H1 (cell line): ENCODE measurements at regions not wholly inside any gene's neighbourhood (a gene's known extent, or its start where the extent isn't known, plus 50 kb on each side); places are given as distances from the start of the nearest gene placed in this dataset.
A peak's percentile ranks its signal among the peaks of the same experiment; 100 is the strongest.

Experiments used
- CTCF ChIA-PET: fragments of 300-600 bp; sonication (Branson Sonifier 250); formaldehyde crosslinking; loops from one replicate; lab custom pipeline; 2021; ENCODE audit not compliant: partially characterized antibody; lab: Charles Lee
- POLR2A ChIA-PET: fragments of 300-600 bp; sonication (Branson Sonifier 250); formaldehyde crosslinking; loops from one replicate; lab custom pipeline; 2021; ENCODE audit warnings: inconsistent platforms; ENCODE audit not compliant: partially characterized antibody; lab: Charles Lee
- DNase-seq, 2 experiments: peaks; one replicate each; pipeline versions ENCODE4 v3.0.0 to v3.0.0-alpha.2; 2010 to 2022; ENCODE audit warnings: low spot score in 2 of 2, low read depth in 1 of 2, mixed read lengths in 1 of 2
- FAIRE-seq: peaks from 2 replicates; lab custom pipeline; 2011; peaks lifted over from hg19 to GRCh38; lab: Jason Lieb, UNC
- H2AFZ ChIP-seq: 2 replicates; pipeline ENCODE4 v1.8.1; 2012; ENCODE audit warnings: low read length, inconsistent platforms
- H2AK5ac ChIP-seq: 2 replicates; pipeline ENCODE4 v1.6.1; 2013; ENCODE audit warnings: low read depth, low read length
- H2BK120ac ChIP-seq: replicated peaks from 2 replicates; pipeline ENCODE3; 2013; ENCODE audit warnings: low read depth, low read length, inconsistent platforms
- H2BK12ac ChIP-seq: 2 replicates; pipeline ENCODE4 v1.6.1; 2013; ENCODE audit warnings: low read depth, low read length
- H2BK15ac ChIP-seq: 2 replicates; pipeline ENCODE4 v1.6.1; 2013; ENCODE audit warnings: low read length
- H2BK20ac ChIP-seq: 2 replicates; pipeline ENCODE4 v1.6.1; 2013; ENCODE audit warnings: low read length
- H2BK5ac ChIP-seq: 2 replicates; pipeline ENCODE4 v1.6.1; 2013; ENCODE audit warnings: low read depth, low read length
- H3K14ac ChIP-seq: 2 replicates; pipeline ENCODE4 v1.6.1; 2013; ENCODE audit warnings: inconsistent platforms; ENCODE audit not compliant: insufficient read length
- H3K18ac ChIP-seq: 2 replicates; pipeline ENCODE4 v1.6.1; 2013; ENCODE audit warnings: low read length; ENCODE audit errors: extremely low read depth
- H3K23ac ChIP-seq: 2 replicates; pipeline ENCODE4 v1.6.1; 2013; ENCODE audit warnings: inconsistent platforms; ENCODE audit not compliant: insufficient read length
- H3K23me2 ChIP-seq: 2 replicates; pipeline ENCODE4 v1.6.1; 2013; ENCODE audit warnings: low read depth, low read length
- H3K27ac ChIP-seq: 2 replicates; pipeline ENCODE4 v1.6.1; 2011; ENCODE audit warnings: low read depth, low read length, inconsistent platforms
- H3K27me3 ChIP-seq, 4 experiments: replicated peaks in 1 of 4; 1 replicate in 1 of 4; 2 replicates in 3 of 4; pipeline versions ENCODE4 v1.6.1 to v1.8.1; 2011 to 2013; ENCODE audit warnings: low read length in 3 of 4, mild to moderate bottlenecking in 3 of 4, inconsistent platforms in 2 of 4, mixed read lengths in 2 of 4, moderate library complexity in 1 of 4; ENCODE audit not compliant: control insufficient read depth in 3 of 4, insufficient read depth in 3 of 4; ENCODE audit errors: extremely low read depth in 1 of 4
- H3K36me3 ChIP-seq, 4 experiments: 2 replicates each; pipeline versions ENCODE4 v1.6.1 to v1.8.1; 2011 to 2013; ENCODE audit warnings: mild to moderate bottlenecking in 4 of 4, low read length in 3 of 4, moderate library complexity in 2 of 4, control low read depth in 1 of 4, inconsistent platforms in 1 of 4; ENCODE audit not compliant: insufficient read depth in 4 of 4, control insufficient read depth in 2 of 4
- H3K4ac ChIP-seq: replicated peaks from 2 replicates; pipeline ENCODE3; 2013; ENCODE audit warnings: low read length, low read depth, mixed read lengths, inconsistent platforms; ENCODE audit not compliant: insufficient read length
- H3K4me1 ChIP-seq, 4 experiments: replicated peaks in 1 of 4; 1 replicate in 1 of 4; 2 replicates in 3 of 4; pipeline versions ENCODE4 v1.6.1 to v1.8.1; 2011 to 2013; ENCODE audit warnings: low read length in 3 of 4, inconsistent platforms in 2 of 4, mixed read lengths in 1 of 4; ENCODE audit not compliant: insufficient read depth in 4 of 4, control insufficient read depth in 3 of 4
- H3K4me2 ChIP-seq, 2 experiments: 2 replicates each; pipeline versions ENCODE4 v1.6.1 to v1.8.1; 2011 to 2013; ENCODE audit warnings: low read depth in 2 of 2, low read length in 2 of 2, control low read depth in 1 of 2, inconsistent platforms in 1 of 2, mild to moderate bottlenecking in 1 of 2; ENCODE audit not compliant: insufficient read depth in 1 of 2
- H3K4me3 ChIP-seq, 4 experiments: fragments of 200-600, 300-600 bp in 1 of 4; sonication (generic), shearing (Covaris generic), sonication (Bioruptor Twin) in 1 of 4; 2 replicates each; pipeline versions ENCODE4 v1.5.1 to v1.8.1; 2011 to 2016; ENCODE audit warnings: low read length in 4 of 4, low read depth in 3 of 4, control low read depth in 2 of 4, inconsistent platforms in 2 of 4, mild to moderate bottlenecking in 2 of 4, mixed read lengths in 1 of 4, moderate library complexity in 1 of 4; ENCODE audit not compliant: insufficient read depth in 2 of 4; ENCODE audit errors: extremely low read depth in 1 of 4
- H3K56ac ChIP-seq: replicated peaks from 2 replicates; pipeline ENCODE3; 2013; ENCODE audit warnings: low read depth, mild to moderate bottlenecking, mixed read lengths, low read length, inconsistent platforms; ENCODE audit not compliant: insufficient read length
- H3K79me1 ChIP-seq: 2 replicates; pipeline ENCODE4 v1.6.1; 2013; ENCODE audit warnings: low read depth, low read length, control low read depth
- H3K79me2 ChIP-seq, 2 experiments: 2 replicates each; pipeline versions ENCODE4 v1.6.1 to v1.8.1; 2012 to 2013; ENCODE audit warnings: low read length in 2 of 2, mild to moderate bottlenecking in 2 of 2, inconsistent platforms in 1 of 2; ENCODE audit not compliant: insufficient read depth in 2 of 2, control insufficient read depth in 1 of 2
- H3K9ac ChIP-seq, 4 experiments: replicated peaks in 1 of 4; 1 replicate in 1 of 4; 2 replicates in 3 of 4; pipeline versions ENCODE4 v1.6.1 to v1.8.1; 2011 to 2013; ENCODE audit warnings: low read depth in 3 of 4, low read length in 3 of 4, control low read depth in 2 of 4, mild to moderate bottlenecking in 2 of 4, moderate library complexity in 2 of 4, inconsistent platforms in 1 of 4; ENCODE audit errors: extremely low read depth in 1 of 4
- H3K9me3 ChIP-seq, 2 experiments: 2 replicates each; pipeline versions ENCODE4 v1.6.1 to v1.8.1; 2012 to 2013; ENCODE audit warnings: mild to moderate bottlenecking in 2 of 2, moderate library complexity in 2 of 2, control low read depth in 1 of 2, inconsistent platforms in 1 of 2, low read depth in 1 of 2, low read length in 1 of 2, mixed read lengths in 1 of 2; ENCODE audit not compliant: insufficient read depth in 2 of 2
- H4K20me1 ChIP-seq, 2 experiments: replicated peaks in 1 of 2; 2 replicates each; pipeline versions ENCODE3 to v1.8.1; 2011 to 2013; ENCODE audit warnings: inconsistent platforms in 2 of 2, low read length in 2 of 2, mild to moderate bottlenecking in 1 of 2; ENCODE audit not compliant: insufficient read depth in 2 of 2, control insufficient read depth in 1 of 2
- H4K5ac ChIP-seq: 2 replicates; pipeline ENCODE4 v1.6.1; 2013; ENCODE audit warnings: low read length, low read depth, mixed read lengths, inconsistent platforms; ENCODE audit not compliant: insufficient read length
- H4K8ac ChIP-seq: 2 replicates; pipeline ENCODE4 v1.8.0; 2013; ENCODE audit warnings: mild to moderate bottlenecking, moderate library complexity, low read length, inconsistent platforms; ENCODE audit not compliant: insufficient read depth; ENCODE audit errors: extremely low read depth
- H4K91ac ChIP-seq: replicated peaks from 2 replicates; pipeline ENCODE3; 2013; ENCODE audit warnings: low read length, mixed read lengths, inconsistent platforms; ENCODE audit not compliant: insufficient read length
- ATF3 ChIP-seq: IDR thresholded peaks from 2 replicates; pipeline ENCODE4 v1.6.1; 2011; ENCODE audit warnings: low read depth, mild to moderate bottlenecking, low read length; ENCODE audit not compliant: insufficient read depth
- GTF2F1 ChIP-seq: IDR thresholded peaks from 2 replicates; pipeline ENCODE4 v1.6.1; 2012; ENCODE audit warnings: low read depth, low read length, improper control_type of control experiment, borderline replicate concordance
- RNF2 ChIP-seq: fragments of 200-900, 300-1000 bp; sonication (generic); IDR thresholded peaks from 2 replicates; pipeline ENCODE4 v1.7.1; 2016; ENCODE audit warnings: borderline replicate concordance, low read depth, mild to moderate bottlenecking, antibody characterized with exemption, low read length; ENCODE audit not compliant: poor library complexity, severe bottlenecking; ENCODE audit errors: missing control alignments
- WGBS, 2 experiments: shearing (Covaris generic) in 1 of 2; methylation state at CpG; one replicate each; pipeline versions ENCODE4 v1.1.6 to v1.1.7; 2013 to 2015; ENCODE audit warnings: low lambda C conversion rate in 2 of 2, mixed read lengths in 2 of 2, inconsistent platforms in 1 of 2, low coverage in 1 of 2, missing lambda C conversion rate in 1 of 2; ENCODE audit not compliant: insufficient replicate concordance in 2 of 2, insufficient coverage in 1 of 2, insufficient read length in 1 of 2; ENCODE audit errors: extremely low coverage in 1 of 2, missing lambda C conversion rate in 1 of 2; 5-methylcytosine and 5-hydroxymethylcytosine counted together
- TF ChIP-seq, protein P1 (sequence below), 3 experiments: IDR thresholded peaks; 1 replicate in 2 of 3; 2 replicates in 1 of 3; pipeline versions ENCODE4 v1.5.1 to v1.6.1; 2011; ENCODE audit warnings: low read length in 3 of 3, mild to moderate bottlenecking in 3 of 3, inconsistent platforms in 2 of 3, low read depth in 1 of 3, moderate library complexity in 1 of 3; ENCODE audit not compliant: insufficient read depth in 1 of 3; ENCODE audit errors: control extremely low read depth in 1 of 3

DNA sequence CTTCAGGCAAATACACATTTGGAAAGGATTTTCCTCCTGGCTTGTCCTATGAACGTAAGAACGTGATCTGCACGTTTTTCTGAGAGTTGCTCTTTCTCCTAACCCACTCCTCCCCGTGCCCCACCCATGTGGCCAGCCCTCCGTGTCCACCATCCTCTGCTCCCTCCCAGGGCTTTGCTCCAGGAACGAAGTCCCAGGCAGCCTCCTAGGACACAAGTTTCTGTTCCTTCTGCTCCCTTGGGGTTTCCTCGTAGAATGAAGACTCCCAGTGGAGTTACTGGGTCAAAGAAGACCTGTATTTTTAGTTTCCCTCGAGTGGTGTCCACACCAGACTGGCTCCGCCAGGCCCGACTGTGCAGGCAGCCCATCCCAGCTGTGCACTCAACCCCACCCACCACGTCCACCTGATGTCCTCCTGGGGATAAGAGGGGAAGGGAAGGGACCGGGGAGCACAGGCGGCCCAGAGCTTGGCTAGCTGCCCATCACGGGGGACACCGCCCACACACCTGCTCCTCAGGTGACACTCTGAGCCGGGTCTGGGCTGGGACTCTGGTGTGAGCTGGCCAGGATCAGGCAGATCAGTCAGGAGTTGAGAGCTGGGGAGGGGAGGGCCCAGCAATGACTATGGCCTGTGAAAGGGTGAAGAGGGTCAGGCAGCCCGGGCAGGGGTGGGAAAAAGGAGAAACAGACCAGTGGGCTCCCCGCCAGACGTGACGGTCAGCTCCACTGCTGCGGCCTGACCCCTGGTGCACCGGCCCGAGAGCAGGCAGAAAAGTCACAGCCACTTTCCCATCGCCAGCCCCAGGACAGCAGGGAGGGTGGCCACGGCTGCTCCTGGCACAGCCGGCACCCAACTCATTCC, 54.3 kb upstream of the PPP2R2D start:
- Histone ChIP-seq H2BK12ac (no peak overlapping the region), H3K23me2 (peaks cover 6% of the 10 kb centered on the region; the same call in 1 of the 2 replicates), H2AFZ (no peak overlapping the region), H3K18ac (no peak overlapping the region), H4K5ac (no peak overlapping the region), H3K79me1 (no peaks in the 10 kb centered on the region), H4K91ac (no peak overlapping the region), H3K4me3 (no peak overlapping the region), H3K9me3 (no peaks in the 10 kb centered on the region), H3K27ac (no peak overlapping the region), H3K36me3 (no peaks in the 10 kb centered on the region), H3K14ac (no peak overlapping the region), H2BK20ac (no peak overlapping the region), H3K23ac (no peak overlapping the region), H4K8ac (no peak overlapping the region), H2BK5ac (no peak overlapping the region), H2BK120ac (no peak overlapping the region), H3K9ac (no peak overlapping the region), H3K4ac (no peak overlapping the region), H2BK15ac (no peak overlapping the region), H3K56ac (no peak overlapping the region), H3K79me2 (no peaks in the 10 kb centered on the region), H3K4me2 (no peak overlapping the region), H3K27me3 (no peaks in the 10 kb centered on the region), H4K20me1 (peaks cover 0 to 1% of the 10 kb centered on the region in 2 experiments), H2AK5ac (no peak overlapping the region; the same call in 1 of the 2 replicates), H3K4me1 (no peaks in the 10 kb centered on the region; a peak in 1 of 7 replicates)
- FAIRE-seq (no peak), DNase-seq (peak in 1 of 2 experiments; percentile 41)
- whole genome bisulfite sequencing, 2 experiments, result 88% methylated on average over 24 of the region's 26 CpGs; no CpG with 5 or more reads in 1 of the 2 experiments
- ChIA-PET POLR2A (no interaction called here), CTCF (interaction anchor here (1.0 to 1.4 kb wide), 4 partner anchors 17 to 98 kb away, joined by 3 to 4 read pairs (median 4); no protein-coding TSS in a partner anchor)
- TF ChIP-seq RNF2 (no peak), ATF3 (no peak), GTF2F1 (no peak)
- TF ChIP-seq, protein P1, sequence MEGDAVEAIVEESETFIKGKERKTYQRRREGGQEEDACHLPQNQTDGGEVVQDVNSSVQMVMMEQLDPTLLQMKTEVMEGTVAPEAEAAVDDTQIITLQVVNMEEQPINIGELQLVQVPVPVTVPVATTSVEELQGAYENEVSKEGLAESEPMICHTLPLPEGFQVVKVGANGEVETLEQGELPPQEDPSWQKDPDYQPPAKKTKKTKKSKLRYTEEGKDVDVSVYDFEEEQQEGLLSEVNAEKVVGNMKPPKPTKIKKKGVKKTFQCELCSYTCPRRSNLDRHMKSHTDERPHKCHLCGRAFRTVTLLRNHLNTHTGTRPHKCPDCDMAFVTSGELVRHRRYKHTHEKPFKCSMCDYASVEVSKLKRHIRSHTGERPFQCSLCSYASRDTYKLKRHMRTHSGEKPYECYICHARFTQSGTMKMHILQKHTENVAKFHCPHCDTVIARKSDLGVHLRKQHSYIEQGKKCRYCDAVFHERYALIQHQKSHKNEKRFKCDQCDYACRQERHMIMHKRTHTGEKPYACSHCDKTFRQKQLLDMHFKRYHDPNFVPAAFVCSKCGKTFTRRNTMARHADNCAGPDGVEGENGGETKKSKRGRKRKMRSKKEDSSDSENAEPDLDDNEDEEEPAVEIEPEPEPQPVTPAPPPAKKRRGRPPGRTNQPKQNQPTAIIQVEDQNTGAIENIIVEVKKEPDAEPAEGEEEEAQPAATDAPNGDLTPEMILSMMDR (IDR thresholded peaks at IDR 0.05; ENCODE audit: control extremely low read depth in 1 of 3, insufficient read depth in 1 of 3, low read depth in 1 of 3, low read length in 3 of 3), result no peak
